Psoas muscle (tissue), 7 donors: ENCODE measurements at regions not wholly inside any gene's neighbourhood (a gene's known extent, or its start where the extent isn't known, plus 50 kb on each side); places are given as distances from the start of the nearest gene placed in this dataset.

Source experiments
- ATAC-seq, 4 donors: fragments of 200-7000 bp; cut with Tn5 transposase; one replicate each; pipeline ENCODE4 v1.9.1; 2020; ENCODE audit warnings: moderate library complexity in 3 of 4, mild to moderate bottlenecking in 2 of 4
- DNase-seq, 2 donors: peaks; one replicate each; pipeline ENCODE4 v3.0.0-alpha.2; 2020
- H3K27ac ChIP-seq: fragments of 200-600 bp; one replicate; pipeline ENCODE4 v1.8.0; 2022
- H3K27me3 ChIP-seq, 3 donors: fragments of 200-600 bp in 1 of 3; one replicate each; pipeline versions ENCODE4 v1.6.1 to v1.8.0; 2013 to 2022; ENCODE audit warnings: low read length in 2 of 3, mild to moderate bottlenecking in 2 of 3, moderate library complexity in 1 of 3; ENCODE audit not compliant: insufficient read depth in 3 of 3
- H3K36me3 ChIP-seq, 2 donors: fragments of 200-600 bp in 1 of 2; one replicate each; pipeline versions ENCODE4 v1.6.1 to v1.8.0; 2013 to 2022; ENCODE audit warnings: low read depth in 1 of 2, mild to moderate bottlenecking in 1 of 2, moderate library complexity in 1 of 2; ENCODE audit not compliant: insufficient read depth in 1 of 2
- H3K4me1 ChIP-seq: fragments of 200-600 bp; one replicate; pipeline ENCODE4 v1.8.0; 2022
- H3K4me3 ChIP-seq: fragments of 200-600 bp; one replicate; pipeline ENCODE4 v1.8.0; 2022; ENCODE audit warnings: mild to moderate bottlenecking
- H3K9me3 ChIP-seq: fragments of 200-600 bp; one replicate; pipeline ENCODE4 v1.8.0; 2022
- WGBS, 3 donors: extraction: QIAGEN DNeasy Blood & Tissue Kit; methylation state at CpG; one replicate each; pipeline versions ENCODE4 v1.1.6 to v1.1.7; 2013; 5-methylcytosine and 5-hydroxymethylcytosine counted together
- intact Hi-C, 2 donors: fragments of 100-400 bp; cut with DNase I; formaldehyde crosslinking; loops; one replicate each; pipeline versions ENCODE4 v1.11.0 to v1.14.2; 2022
- TF ChIP-seq, protein P1 (sequence below): fragments of 200-600 bp; IDR thresholded peaks from one replicate; pipeline ENCODE4 v1.8.0; 2022; ENCODE audit warnings: antibody characterized with exemption
- donor health status: healthy with polysubstance abuse.
- donor health status: DM: no; HTN: no; CAD: no; lungs with moderate emphysema.
- donor health status: Bipolar disorder and iron deficiency.
- donor health status: healthy.
- donor health status: DM: yes; HTN: yes; CAD: no.
- donor health status: DM: no; HTN: no; CAD: no.
- donor health status: DM: yes; HTN: yes; CAD: no.

- WGBS, 3 donors = 44 to 53% (median 49%) methylated on average over 3 of the region's 3 CpGs
- H3K4me1 ChIP-seq = no peaks in the 10 kb centered on the region
- ATAC-seq = no peak
These were observed 109.9 kb upstream of the CXADR start for GRCh38 chr21:17402937-17403336.

DNA sequence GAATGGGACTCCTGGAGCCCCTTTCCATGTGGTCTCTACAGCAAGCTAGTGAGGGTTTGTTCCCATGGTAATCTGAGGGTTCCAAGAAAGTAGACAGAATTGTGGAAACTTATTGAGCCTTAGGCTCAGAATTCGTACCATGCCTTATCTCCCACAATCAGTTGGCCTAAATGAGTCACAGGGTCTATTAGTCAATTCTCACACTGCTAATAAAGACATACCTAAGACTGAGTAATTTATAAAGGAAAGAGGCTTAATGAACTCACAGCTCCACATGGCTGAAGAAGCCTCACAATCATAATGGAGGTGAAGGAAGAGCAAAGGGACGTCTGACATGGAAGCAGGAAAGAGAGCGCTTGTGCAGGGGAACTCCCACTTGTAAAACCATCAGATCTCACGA, 106.6 kb upstream of the CXADR start:
- peaks cover 4% of the 10 kb centered on the region for H3K9me3 ChIP-seq
- TF ChIP-seq, protein P1, sequence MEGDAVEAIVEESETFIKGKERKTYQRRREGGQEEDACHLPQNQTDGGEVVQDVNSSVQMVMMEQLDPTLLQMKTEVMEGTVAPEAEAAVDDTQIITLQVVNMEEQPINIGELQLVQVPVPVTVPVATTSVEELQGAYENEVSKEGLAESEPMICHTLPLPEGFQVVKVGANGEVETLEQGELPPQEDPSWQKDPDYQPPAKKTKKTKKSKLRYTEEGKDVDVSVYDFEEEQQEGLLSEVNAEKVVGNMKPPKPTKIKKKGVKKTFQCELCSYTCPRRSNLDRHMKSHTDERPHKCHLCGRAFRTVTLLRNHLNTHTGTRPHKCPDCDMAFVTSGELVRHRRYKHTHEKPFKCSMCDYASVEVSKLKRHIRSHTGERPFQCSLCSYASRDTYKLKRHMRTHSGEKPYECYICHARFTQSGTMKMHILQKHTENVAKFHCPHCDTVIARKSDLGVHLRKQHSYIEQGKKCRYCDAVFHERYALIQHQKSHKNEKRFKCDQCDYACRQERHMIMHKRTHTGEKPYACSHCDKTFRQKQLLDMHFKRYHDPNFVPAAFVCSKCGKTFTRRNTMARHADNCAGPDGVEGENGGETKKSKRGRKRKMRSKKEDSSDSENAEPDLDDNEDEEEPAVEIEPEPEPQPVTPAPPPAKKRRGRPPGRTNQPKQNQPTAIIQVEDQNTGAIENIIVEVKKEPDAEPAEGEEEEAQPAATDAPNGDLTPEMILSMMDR = no peak
- intact Hi-C loops = no loop called here
- H3K27ac ChIP-seq = no peak overlapping the region
- ATAC-seq = no peak
- H3K36me3 ChIP-seq = no peaks in the 10 kb centered on the region
- 75 to 80% (median 80%) methylated on average over 4 of the region's 4 CpGs for WGBS, 3 donors
- H3K4me3 ChIP-seq = no peak overlapping the region
- no peaks in the 10 kb centered on the region for H3K27me3 ChIP-seq
- no peaks in the 10 kb centered on the region for H3K4me1 ChIP-seq
- no peak for DNase-seq

More at GRCh38 chr21:17402937-17403336, 109.9 kb upstream of the CXADR start:
- Histone ChIP-seq H3K27me3 (no peaks in the 10 kb centered on the region), H3K36me3 (no peaks in the 10 kb centered on the region), H3K27ac (no peak overlapping the region), H3K4me3 (no peak overlapping the region), H3K9me3 (peaks cover 4% of the 10 kb centered on the region)
- intact Hi-C loops = no loop called here
- TF ChIP-seq, protein P1 = no peak
- DNase-seq = no peak

DNA sequence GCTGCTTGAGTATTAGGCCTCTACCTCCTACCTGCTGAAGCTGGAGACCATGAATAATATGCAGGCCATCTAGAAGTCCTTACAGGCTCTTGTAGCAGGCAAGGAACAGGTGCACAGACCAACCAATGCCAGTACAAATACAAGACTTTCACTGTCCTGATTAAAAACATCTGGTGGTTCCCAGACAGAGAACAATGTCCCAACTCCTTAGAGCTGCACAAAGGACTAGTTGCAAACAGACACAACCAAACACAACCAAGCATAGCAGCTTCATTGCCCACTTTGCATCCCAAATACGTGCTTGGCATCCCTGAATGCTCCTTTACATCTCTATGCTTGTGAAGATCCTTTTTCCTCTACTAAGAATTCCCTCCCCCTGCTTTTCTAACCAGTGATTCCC, 98.1 kb upstream of the CXADR start:
- Histone ChIP-seq H3K27me3 (no peaks in the 10 kb centered on the region), H3K4me1 (no peaks in the 10 kb centered on the region), H3K9me3 (no peaks in the 10 kb centered on the region), H3K4me3 (no peak overlapping the region), H3K36me3 (no peaks in the 10 kb centered on the region), H3K27ac (no peak overlapping the region)
- ATAC-seq (no peak), DNase-seq (no peak)
- WGBS, 3 donors = 43 to 62% (median 46%) methylated on average over 1 of the region's 1 CpG
- TF ChIP-seq, protein P1 = no peak
- intact Hi-C loops = no loop called here

GRCh38 chr21:17416139-17416538, 96.7 kb upstream of the CXADR start:
- no peaks in the 10 kb centered on the region for H3K4me1 ChIP-seq
- no peaks in the 10 kb centered on the region for H3K36me3 ChIP-seq
- DNase-seq (no peak), ATAC-seq (no peak)
- H3K9me3 ChIP-seq = no peaks in the 10 kb centered on the region
- WGBS, 3 donors = 67 to 79% (median 71%) methylated on average over 2 of the region's 2 CpGs
- TF ChIP-seq, protein P1 = no peak
- no peak overlapping the region for H3K27ac ChIP-seq
- intact Hi-C loops = no loop called here
- no peaks in the 10 kb centered on the region for H3K27me3 ChIP-seq
- no peak overlapping the region for H3K4me3 ChIP-seq

DNA sequence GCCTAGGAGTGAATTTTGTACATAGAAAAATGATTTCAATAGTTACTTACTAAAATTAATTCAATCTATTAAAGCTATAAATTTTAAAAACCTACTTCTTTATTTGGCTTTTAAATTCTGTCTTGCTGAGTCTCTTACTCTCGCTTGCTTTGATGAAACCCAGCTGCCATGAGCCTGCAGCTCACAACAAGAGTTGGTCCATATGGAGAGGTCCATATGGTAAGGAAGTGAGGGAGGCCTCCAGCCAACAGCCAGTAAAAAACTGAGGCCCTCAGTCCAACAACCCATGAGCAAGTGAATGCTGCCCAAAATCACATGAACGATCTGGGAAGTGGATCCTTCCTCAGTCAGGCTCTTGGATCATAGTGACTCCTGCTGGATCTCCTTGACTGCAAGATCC, 89.9 kb upstream of the CXADR start:
- Histone ChIP-seq H3K36me3 (no peaks in the 10 kb centered on the region), H3K4me3 (no peak overlapping the region), H3K4me1 (no peaks in the 10 kb centered on the region), H3K27ac (no peak overlapping the region), H3K27me3 (no peaks in the 10 kb centered on the region), H3K9me3 (no peaks in the 10 kb centered on the region)
- no peak for DNase-seq
- 28 to 58% (median 56%) methylated on average over 2 of the region's 2 CpGs for WGBS, 3 donors
- intact Hi-C loops = no loop called here
- no peak for ATAC-seq
- TF ChIP-seq, protein P1 = no peak
